NCI-H1417 treated with DMSO at 0.1 percent for 48 hours (cell line): ENCODE measurements at regions not wholly inside any gene's neighbourhood (a gene's known extent, or its start where the extent isn't known, plus 50 kb on each side); places are given as distances from the start of the nearest gene placed in this dataset.
"Not testable (repeated sequence)": the region's sequence is repeated elsewhere in the genome, so short reads cannot be mapped to it uniquely, and the experiment has no call there.

Experiments
- DNase-seq: peaks from one replicate; lab custom pipeline; 2025; lab: John Stamatoyannopoulos, UW

DNA sequence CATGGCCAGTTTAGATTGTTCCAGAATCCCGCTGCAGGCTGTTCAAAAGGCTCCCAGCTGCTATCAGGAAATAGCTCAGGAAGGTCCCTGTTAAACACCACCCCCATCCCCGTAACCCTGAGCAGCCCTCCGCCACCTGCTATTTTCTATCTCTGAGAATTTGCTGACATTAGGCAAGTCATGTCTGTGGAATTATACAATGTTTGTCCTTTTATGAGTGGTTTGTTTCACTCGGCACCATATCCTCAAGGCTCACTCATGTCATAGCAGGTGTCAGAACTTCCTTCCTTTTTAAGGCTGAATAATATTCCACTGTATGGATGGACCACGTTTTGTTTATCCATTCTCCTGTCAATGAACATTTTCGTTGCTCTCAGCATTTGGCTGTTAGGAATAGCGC is 164.3 kb upstream of the FOXF1 start:
- no peak for DNase-seq

DNA sequence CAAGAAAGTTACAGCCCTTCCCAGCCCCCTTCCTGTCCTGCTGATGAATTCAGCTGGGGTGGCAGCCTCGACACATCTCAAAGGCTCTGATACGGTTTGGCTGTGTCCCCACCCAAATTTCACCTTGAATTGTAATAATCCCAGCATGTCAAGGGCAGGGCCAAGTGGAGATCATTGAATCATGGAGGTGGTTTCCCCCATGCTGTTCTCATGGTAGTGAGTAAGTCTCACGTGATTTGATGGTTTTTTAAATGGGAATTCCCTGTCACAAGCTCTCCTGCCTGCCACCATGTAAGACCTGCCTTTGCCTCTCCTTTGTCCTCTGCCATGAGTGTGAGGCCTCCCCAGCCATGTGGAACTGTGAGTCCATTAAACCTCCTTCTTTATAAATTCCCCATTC is 163.2 kb upstream of the FOXF1 start:
- no peak for DNase-seq

DNA sequence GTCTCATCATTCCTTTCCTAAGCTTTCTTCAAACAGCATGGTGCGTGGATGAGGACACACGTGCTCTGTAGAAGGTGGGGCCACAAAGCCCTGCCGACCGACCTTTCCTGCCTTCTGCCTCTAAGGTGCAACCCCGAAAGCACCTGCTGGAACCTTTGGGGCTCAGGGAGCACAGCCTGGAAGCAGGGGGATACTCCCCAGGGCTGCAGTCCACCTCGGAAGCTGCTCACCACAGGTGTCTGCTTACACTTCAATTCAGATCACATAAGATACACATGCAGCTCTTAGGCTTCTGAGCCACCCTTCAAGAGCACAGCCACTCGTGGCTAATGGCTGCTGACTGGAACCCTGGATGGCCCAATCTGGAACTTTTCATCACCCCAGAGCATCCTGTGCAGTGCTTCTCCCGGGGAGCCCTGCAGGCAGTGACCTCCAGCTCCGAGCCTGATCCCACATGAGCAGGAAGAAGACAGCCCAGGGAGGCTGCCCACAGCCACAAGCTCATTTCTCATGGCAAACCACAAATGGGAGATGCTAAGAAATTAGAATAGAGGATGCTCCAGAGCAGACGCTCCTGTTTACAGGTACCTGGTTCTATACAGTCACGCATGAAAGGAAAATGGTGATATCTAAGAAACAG is 162.3 kb upstream of the FOXF1 start:
- DNase-seq, result no peak

DNA sequence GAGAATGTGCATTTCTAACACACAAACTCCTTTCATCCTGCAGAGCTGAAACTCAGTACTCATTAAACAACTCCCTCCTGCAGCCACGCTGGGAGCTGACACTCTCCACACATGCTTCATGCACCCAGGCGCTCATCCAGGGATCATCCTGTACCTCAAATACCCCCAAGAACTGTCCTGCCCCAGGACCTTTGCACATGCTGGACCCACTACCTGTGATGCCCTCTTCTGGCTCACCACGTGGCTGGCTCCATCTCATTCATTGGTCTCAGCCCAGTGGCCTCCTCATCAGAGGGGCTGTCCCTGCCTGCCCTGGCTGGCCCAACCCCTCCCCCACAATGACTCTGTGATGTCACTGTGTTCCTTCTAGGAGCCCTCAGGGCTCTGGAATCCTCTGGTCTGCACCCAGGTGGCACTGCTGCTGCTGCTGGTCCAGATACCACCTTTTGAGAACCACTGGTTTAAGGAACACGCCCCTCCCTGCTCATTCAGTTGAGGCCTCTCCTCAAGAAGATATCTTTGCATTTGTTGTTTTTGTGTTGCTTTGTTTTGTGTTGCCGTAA is 160.9 kb upstream of the FOXF1 start:
- no peak for DNase-seq

DNA sequence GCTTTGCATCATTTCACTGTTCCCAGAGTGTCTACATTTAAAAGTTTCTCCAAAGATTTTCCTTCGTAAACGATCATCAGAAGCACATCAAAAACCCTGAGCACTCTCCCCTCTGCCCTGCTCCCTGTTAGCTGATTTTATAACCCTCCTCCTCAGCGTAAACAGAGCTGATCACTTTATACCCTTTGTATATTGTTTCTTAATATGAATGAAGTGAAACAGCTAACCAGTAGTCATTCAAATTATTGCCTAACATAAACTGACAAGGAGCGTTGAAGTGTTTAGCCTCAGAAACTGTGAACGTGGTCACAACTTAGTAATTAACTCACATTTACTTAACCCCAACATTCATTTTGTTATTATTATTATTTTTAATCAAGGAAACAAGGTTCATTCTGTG is 160.0 kb upstream of the FOXF1 start:
- no peak for DNase-seq

DNA sequence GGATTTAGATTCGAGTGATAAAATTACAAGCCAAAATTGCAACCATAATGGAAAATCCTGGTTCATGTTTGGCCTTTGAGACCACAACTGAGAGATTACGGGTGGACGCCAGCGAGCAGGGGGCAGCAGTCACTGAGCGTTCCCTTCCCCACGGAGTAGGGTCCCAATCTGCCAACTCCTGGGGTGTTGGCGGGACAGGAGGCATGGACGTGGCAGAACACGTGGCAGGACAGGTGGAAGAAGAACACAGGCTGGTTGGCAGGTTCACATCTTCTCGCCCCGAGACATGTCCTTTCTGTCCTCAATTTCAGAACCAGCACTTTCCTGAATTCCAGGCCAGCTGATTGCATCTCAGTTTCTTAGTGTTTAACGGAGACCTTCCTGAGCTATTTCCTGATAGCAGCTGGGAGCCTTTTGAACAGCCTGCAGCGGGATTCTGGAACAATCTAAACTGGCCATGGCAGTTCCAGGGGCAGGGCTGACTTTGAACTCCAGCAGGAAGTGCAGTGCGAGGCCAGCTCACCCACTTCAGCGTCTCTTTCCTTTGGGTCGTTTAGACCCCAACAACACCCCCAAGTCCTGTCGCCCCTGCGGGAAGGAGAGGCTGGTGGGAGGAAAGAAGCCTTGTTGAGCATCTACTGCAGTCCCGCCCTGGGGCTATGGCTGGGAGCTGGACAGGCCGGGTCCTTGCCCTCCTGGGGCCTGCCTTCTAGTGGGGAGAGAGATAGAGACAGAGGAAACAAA is 159.1 kb upstream of the FOXF1 start:
- no peak for DNase-seq

DNA sequence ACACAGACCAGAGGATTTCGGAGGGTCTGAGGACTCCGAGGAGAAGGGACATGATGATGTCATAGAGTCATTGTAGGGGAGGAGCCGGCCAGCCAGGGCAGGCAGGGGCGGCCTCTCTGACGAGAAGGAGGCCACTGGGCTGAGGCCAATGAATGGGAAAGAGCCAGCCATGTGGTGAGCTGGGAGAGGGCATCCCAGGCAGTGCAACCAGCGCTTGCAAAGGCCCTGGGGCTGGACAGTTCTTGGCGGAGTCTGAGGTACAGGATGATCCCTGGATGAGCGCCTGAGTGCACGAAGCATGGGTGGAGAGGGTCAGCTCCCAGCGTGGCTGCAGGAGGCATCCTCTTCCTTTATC is 158.6 kb upstream of the FOXF1 start:
- not testable (repeated sequence) for DNase-seq

DNA sequence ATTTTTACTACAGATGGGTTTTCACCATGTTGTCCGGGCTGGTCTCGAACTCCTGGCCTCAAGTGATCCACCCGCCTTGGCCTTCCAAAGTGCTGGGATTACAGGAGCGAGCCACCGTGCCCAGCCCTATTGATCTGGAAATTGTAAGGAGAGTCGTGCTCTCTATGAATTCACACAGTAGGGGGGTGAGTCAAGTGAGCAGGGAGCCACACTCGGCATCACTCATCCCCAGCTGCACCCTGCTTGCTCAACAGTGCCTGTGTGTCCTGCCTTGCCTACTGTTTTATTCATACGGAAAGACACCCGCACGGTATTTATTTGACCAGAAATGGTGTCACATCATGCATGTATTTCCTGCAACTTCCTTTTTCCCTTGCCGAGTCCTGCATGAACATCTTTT is 157.2 kb upstream of the FOXF1 start:
- DNase-seq, result no peak

DNA sequence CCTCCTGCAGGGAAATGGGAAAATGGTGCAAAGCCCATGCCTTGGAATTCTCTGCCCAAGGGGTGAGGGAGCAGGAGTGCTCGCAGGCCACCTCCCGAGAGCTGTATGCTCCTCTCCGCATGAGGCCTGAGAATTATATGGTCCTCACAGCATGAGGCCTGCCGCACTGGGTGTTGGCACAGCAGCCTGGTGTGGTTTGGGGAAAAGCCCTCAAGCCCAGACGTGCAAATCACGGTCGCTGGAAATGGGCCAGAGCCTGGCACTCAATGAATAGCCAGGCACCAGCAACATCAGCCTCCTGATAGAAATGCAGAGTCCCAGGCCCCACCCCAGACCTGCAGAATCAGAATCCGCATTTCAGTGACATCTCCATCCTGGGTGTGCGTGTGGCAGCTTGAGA is 156.4 kb upstream of the FOXF1 start:
- DNase-seq, result no peak

DNA sequence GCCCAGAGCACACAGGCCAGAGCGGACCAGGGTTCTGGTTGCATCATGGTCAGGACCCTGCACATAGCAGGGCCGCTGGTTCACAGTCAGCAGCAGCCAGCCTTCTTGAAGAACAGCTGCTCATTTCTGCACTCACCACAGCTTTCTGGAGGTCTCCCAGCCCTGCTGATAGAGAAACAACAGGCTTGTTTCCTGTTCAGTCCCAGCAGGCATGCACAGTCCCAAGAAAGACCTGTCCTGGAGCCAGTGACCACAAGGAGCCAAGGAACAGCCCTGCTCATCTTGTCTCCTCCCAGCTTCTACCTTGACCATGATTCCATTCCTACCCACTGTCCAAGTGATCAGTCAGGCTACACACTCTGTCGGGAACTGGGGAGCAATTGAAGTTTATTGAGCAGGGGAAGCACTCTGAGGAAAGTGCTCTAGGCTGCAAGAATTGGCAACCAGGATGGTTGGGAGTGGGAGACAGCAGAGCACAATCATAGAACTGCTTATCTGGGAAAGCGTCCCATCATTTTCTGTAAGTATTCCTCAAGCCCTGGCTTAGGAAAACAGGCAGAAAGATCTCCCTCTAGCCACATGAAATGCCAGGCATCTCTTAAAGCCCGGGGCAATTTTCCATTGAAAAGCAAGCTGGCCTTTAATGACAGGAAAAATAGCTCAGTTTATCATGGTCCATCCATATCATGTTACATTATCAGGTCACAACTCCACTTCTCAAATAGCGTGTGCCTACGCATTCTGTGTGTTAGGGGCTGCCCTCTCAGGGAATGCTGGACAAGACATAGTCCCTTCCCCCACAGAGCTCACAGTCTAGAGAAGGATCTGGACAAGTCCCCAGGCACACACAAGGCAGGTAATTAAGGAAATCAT is 155.4 kb upstream of the FOXF1 start:
- no peak for DNase-seq

DNA sequence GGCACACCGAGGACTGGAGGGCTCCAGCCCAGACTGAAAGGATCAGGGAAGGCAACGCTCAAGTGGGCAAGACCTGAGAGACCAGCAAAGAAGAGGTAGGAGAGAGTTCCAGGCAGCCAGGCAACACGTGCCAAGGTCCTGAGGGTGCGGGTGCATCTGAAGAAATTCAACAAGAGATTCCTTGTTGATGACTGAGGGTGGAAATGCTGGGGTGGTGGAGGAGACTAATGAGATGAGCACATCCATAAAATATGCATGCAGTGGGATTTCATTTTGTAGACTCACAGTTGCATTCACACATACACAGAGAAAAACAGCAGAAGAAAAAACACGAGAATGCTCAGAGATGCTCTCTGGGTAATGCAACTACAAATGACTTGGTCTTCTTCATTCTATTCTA is 154.8 kb upstream of the FOXF1 start:
- no peak for DNase-seq

DNA sequence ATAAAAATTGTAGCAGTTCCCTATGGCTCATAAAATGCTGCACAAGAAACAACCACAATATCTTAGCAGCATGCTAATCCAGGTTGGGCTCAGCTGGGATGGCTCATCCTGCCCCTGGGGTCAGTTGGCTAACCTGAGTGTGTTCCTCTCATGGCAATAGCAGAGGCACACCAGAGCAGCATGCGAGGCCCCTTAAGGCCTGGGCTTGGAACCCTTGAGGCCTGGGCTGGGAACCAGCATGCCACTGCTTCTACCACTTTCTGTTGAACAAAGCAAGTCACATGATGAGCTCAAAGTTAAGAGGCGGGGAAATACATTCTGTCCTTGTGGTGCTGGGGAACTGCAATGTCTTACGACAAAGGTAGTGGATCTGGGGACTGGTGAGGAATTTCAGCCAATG is 154.4 kb upstream of the FOXF1 start:
- no peak for DNase-seq

DNA sequence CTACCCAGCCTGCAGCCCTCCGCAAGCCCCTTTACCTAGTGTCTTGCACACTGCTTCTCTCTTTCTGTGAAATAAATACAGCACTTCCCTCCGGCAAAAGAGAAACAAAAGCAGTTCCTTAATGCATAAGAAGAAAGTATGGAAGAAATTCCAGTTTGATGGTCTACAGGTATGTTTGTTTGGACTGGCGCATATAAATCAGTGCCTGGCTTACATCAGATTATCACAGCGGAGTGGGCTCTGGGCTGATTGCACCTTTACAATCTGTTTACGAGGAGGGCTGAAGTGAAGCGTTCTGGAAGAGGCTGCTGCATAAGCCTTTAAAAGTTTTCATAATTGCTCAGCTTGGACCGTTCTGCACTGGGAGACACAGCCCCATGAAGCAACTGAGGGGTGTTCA is 153.5 kb upstream of the FOXF1 start:
- no peak for DNase-seq

DNA sequence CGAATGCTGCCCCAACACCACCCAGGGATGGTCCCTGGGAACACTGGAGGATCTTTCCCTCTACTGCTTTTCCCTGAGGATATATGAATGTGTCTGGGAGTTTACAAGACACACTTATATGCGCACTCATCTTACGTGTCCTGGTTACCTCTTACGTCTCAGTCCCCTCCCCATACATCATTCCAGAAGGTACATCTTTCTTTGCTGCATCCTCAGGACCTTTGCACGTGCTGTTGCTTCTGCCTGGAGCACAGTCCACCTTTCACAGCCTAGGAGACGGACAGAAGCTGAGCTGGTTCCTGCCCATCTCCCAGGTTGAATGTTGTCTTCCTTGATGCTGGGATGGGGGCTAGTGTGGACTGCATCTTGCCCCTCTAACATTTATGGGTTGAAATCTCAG is 153.0 kb upstream of the FOXF1 start:
- no peak for DNase-seq

DNA sequence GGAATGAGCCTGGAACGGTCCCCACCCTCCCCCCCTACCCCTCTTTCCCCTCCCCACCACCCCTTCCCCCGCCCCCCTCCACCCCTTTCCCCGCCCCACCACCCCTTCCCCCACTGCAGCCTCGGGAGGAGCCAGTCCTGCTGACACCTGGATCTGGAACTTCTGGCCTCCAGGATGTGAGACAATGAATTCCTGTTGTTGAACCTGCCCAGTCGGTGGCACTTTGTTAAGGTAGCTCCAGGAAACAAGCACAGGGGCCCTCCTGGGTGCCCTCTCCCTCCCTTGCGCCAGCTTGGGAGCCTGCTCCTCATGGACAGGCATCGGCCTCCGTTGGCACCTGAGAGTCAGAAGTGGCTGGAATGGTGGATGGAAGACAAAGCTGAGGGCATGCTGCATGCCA is 152.4 kb upstream of the FOXF1 start:
- no peak for DNase-seq

DNA sequence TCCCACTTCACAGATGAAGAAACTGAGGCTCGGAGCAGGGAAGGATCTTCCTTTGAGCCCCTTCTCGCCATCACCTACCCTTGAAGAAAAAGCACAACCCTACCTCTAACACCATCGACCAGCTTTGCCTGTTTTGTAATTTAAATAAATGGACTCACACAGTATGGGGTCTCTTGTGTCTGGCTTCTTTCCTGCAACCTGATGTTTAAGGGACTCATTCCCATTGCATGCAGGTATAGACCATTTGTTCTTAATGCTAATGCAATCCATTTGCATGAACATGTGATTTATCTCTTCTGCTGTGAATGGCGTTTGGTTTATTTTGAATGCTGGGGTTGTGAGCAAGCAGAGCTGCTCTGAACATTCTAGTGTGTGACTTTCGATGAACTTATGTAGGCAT is 150.8 kb upstream of the FOXF1 start:
- DNase-seq, result no peak

DNA sequence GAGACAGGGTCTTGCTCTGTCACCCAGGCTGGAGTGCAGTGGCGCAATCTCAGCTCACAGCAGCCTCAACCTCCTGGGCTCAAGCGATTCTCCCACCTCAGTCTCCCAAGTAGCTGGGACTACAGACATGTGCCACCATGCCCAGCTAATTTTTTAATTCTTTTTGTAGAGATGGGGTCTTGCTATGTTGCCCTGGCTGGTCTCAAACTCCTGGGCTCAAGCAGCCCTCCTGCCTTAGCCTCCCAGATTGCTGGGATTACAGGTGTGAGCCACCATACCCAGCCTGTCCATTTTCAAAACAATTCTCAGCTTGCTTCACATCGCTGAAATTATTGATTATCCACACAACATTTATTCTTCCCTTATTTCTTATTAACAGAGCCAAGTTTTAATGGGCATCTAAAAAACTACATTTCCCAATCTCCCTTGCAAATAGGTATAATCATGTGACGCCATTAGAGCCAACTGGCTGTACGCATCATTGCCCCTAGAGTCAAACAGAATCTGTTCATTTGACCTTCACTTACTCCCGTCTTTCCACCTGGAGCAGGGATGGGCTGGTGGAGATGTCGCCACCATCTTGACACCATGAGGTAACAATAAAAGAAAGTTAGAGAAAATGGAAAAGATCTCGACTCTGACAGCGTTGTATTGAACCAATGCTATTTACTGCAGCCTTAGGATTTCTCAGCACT is 148.0 kb upstream of the FOXF1 start:
- no peak for DNase-seq

DNA sequence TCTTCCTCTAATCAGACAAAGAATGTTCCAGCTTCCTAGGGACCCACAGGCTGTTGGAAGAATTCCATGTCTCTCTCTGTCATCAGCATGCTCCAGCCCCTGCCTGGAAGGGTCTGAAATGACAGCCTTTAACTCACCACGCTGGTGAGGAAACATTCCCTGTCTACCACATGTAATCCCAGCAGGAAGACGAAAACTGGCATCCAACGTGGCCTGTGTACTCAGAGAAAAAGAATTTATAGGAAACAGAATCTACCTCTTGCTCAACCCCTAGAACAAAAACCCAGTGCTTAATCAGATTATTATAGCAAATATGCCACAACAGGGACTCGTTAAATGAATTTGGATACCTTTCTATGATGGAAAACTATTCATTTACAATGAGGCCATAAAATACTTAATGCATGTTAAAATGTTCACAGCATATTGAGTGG is 147.3 kb upstream of the FOXF1 start:
- DNase-seq, result no peak

DNA sequence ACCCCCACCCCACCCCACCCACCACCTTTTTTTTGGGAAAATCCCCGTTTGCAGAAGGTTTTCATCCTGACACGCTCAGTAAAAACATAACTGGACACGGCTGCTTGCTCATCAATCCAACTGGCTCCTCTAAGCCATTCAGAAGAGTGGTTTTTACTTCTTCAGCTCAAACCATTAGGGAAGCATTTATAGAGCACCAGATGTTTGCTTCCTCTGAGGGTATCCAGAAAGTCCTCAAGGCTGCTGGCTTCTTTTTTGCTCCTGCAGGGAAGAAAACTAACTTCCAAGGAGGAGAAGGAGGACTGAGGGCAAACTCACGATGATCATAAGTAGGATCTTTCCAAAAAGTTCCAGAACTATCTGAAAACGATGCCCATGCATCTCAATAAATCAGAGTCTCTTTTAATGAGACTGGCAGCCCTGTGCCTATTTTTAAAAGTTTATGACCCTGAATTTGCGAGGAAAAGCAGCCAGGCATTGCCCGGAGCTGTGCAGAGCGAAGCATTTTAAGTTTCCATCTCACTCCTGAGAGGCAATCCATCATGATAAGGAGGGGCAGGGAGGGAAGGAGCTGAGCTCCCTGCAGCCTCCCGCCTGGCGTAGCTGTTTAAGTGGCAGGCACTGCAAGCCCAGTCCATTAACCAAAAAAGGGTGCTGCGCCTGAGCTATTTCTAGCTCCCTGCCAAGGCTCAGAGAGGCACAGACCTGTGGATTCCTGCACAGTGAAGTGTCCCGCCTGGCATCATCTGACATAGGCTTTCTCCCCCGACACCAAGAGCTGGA is 146.3 kb upstream of the FOXF1 start:
- no peak for DNase-seq

DNA sequence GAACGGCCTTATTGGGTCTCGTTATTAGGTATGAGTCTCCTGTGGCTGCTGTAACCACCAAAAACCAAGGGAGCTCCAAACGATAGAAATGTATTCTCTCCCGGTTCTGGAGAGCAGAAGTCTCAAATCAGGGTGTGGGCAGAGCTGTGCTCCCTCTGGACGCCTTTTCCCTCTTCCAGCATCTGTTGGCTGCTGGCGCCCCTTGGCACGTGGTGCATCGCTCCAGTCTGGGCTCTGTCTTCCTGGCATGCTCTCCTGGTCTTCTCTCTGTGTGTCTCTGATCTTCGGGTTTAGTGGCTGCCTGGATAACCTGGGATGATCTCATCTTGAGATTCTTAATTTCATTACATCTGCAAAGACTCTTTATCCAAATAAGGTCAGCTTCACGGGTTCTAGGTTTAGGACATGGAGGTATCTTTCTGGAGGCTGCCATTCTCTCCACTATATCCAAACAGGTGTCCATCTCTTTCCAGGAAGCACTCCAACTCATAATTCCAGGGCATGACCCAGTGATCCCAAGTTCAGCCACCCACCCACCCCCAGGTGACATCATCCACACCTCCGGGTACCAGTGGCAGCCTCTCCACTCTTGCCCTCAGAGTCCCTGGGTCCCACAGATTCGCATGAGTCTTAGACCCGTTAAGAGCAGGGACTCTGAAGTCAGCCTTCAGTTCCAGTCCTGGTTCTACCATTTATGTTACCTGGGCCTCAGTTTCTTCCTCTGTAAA is 145.5 kb upstream of the FOXF1 start:
- DNase-seq, result no peak
